ENCODE measurements at regions not wholly inside any gene's neighbourhood (a gene's known extent, or its start where the extent isn't known, plus 50 kb on each side); places are given as distances from the start of the nearest gene placed in this dataset.

DNA sequence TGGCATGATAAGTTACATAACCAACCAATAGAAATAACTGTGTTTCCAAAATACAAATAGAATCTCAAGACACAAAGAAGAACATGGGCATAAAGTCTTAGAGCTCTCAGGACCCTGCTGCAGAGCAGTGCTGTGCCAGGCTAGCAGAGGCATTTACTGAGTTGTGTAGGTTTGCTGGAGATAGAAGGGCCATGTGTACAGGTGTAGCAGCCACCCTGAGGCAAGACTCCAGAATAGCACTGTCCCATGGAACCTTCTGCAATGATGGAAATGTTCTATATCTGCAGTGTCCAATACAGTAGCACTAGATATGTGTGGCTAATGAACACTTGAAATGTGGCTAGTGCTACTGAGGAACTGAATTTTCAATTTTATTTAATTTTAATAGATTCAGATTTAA is 267.0 kb upstream of the UMPS start:
- intact Hi-C loops (cut with micrococcal nuclease), result no loop called here
- H3K9ac ChIP-seq (ENCODE audit: insufficient read depth, low read length, poor library complexity, severe bottlenecking), result no peak overlapping the region
- H3K4me3 Mint-ChIP-seq, result no peak overlapping the region
- no peaks in the 10 kb centered on the region for H3K36me3 ChIP-seq (replicated peaks in 1 of 2; ENCODE audit: control insufficient read depth in 1 of 2, insufficient read depth in 2 of 2, low read length in 2 of 2)
- H3K4me2 ChIP-seq (replicated peaks; ENCODE audit: extremely low read depth, low read length, poor library complexity, severe bottlenecking), result no peak overlapping the region
- no peaks in the 10 kb centered on the region for H3K79me2 ChIP-seq (ENCODE audit: insufficient read depth, low read length)
- no peak overlapping the region for H3K27ac Mint-ChIP-seq
- DNase-seq, result no peak
- no peaks in the 10 kb centered on the region for H3K4me1 Mint-ChIP-seq
- H3K4me3 ChIP-seq (replicated peaks in 1 of 3; ENCODE audit: low read depth in 2 of 3, low read length in 3 of 3), result no peak overlapping the region
- H3K27me3 Mint-ChIP-seq (ENCODE audit: low read depth in 3 of 3), result peaks cover 4 to 18% (median 11%) of the 10 kb centered on the region in 3 donors
- H2AFZ ChIP-seq (ENCODE audit: insufficient read depth, low read depth, low read length, poor library complexity, severe bottlenecking), result no peak overlapping the region
- no peaks in the 10 kb centered on the region for H3K4me1 ChIP-seq (ENCODE audit: control insufficient read depth in 1 of 2, insufficient read depth in 2 of 2, low read length in 2 of 2)
- H3K27ac ChIP-seq (ENCODE audit: low read depth in 1 of 2, low read length in 2 of 2), result no peak overlapping the region
- H3K9me3 ChIP-seq (replicated peaks in 1 of 2; ENCODE audit: control insufficient read depth in 1 of 2, insufficient read depth in 1 of 2, low read length in 2 of 2), result no peaks in the 10 kb centered on the region
- no peaks in the 10 kb centered on the region for H3K9me3 Mint-ChIP-seq
- H4K20me1 ChIP-seq (ENCODE audit: insufficient read depth, low read length), result no peaks in the 10 kb centered on the region
- H3K36me3 Mint-ChIP-seq, result no peaks in the 10 kb centered on the region
- H3K27me3 ChIP-seq (ENCODE audit: control insufficient read depth in 2 of 2, insufficient read depth in 2 of 2, low read length in 2 of 2), result peaks cover 0 to 11% of the 10 kb centered on the region in 2 donors
- TF ChIP-seq CTCF (IDR thresholded peaks at IDR 0.05), result no peak

DNA sequence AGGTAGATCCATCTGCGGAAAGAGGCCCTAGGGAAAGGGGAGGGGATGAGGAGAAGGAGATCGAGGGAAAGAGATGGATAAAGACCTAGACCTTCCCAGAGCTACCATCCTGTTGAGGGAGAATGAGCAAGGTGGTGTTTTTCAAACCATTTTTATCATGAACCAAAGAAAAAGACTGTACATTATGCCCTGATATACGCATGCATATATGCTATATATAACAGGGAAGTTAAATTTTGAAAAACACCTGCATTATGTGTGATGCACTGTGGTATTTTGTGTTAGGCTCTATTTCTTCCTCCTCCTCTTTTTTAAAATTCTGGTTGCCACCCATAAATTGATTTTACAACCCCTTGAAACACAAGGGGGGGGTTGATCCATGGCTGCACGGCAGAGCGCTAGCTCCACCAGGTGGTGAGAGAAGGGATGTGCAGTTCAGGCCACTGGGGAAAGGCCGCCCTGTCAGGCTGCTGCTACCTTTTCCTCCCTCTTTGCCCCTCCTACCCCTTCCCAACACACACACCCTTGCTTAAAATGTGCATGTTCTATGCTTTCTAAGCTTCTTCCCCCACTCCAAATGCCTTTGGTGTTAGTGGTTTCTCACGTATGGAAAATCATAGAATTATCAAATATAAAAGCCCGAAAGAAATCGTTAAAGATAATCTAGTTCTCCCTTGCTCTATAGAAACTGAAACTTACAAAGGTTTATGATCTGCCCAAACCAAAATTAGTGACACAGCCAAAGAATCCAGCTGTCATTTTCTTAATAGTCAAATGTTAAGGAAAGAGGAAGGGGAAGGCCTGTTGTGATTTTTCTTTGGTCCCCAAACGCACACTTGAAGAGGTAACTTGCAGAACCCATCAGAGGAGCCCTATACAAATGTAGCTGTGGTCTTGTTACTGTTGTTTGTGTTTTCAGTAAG is 262.0 kb upstream of the UMPS start:
- no peaks in the 10 kb centered on the region for H4K20me1 ChIP-seq (ENCODE audit: insufficient read depth, low read length)
- intact Hi-C loops (cut with micrococcal nuclease), result no loop called here
- H3K27me3 Mint-ChIP-seq (ENCODE audit: low read depth in 3 of 3), result peaks cover 11 to 15% (median 14%) of the 10 kb centered on the region in 3 donors
- peaks cover 2% of the 10 kb centered on the region in 2 donors for H3K27me3 ChIP-seq (ENCODE audit: control insufficient read depth in 2 of 2, insufficient read depth in 2 of 2, low read length in 2 of 2)
- no peak overlapping the region for H2AFZ ChIP-seq (ENCODE audit: insufficient read depth, low read depth, low read length, poor library complexity, severe bottlenecking)
- H3K4me1 ChIP-seq (ENCODE audit: control insufficient read depth in 1 of 2, insufficient read depth in 2 of 2, low read length in 2 of 2), result no peaks in the 10 kb centered on the region
- no peaks in the 10 kb centered on the region for H3K36me3 Mint-ChIP-seq
- no peak overlapping the region for H3K27ac ChIP-seq (ENCODE audit: low read depth in 1 of 2, low read length in 2 of 2)
- no peak overlapping the region for H3K9ac ChIP-seq (ENCODE audit: insufficient read depth, low read length, poor library complexity, severe bottlenecking)
- no peak for DNase-seq
- no peak overlapping the region for H3K4me2 ChIP-seq (replicated peaks; ENCODE audit: extremely low read depth, low read length, poor library complexity, severe bottlenecking)
- no peaks in the 10 kb centered on the region for H3K79me2 ChIP-seq (ENCODE audit: insufficient read depth, low read length)
- WGBS (ENCODE audit: insufficient coverage), result 93% methylated on average over 2 of the region's 10 CpGs
- peak; percentile 84 for TF ChIP-seq CTCF (IDR thresholded peaks at IDR 0.05)
- no peaks in the 10 kb centered on the region for H3K4me1 Mint-ChIP-seq
- no peaks in the 10 kb centered on the region for H3K9me3 ChIP-seq (replicated peaks in 1 of 2; ENCODE audit: control insufficient read depth in 1 of 2, insufficient read depth in 1 of 2, low read length in 2 of 2)
- no peak overlapping the region for H3K27ac Mint-ChIP-seq
- peak overlapping the region in 1 of 2 donors; percentile 22 for H3K4me3 Mint-ChIP-seq
- H3K9me3 Mint-ChIP-seq, result no peaks in the 10 kb centered on the region
- no peak overlapping the region for H3K4me3 ChIP-seq (replicated peaks in 1 of 3; ENCODE audit: low read depth in 2 of 3, low read length in 3 of 3)
- no peaks in the 10 kb centered on the region for H3K36me3 ChIP-seq (replicated peaks in 1 of 2; ENCODE audit: control insufficient read depth in 1 of 2, insufficient read depth in 2 of 2, low read length in 2 of 2)

Data from CD14-positive monocyte (primary cell).